Hepatocyte (in vitro differentiated cells): ENCODE measurements at regions not wholly inside any gene's neighbourhood (a gene's known extent, or its start where the extent isn't known, plus 50 kb on each side); places are given as distances from the start of the nearest gene placed in this dataset.

ENCODE experiments used
- DNase-seq: peaks from one replicate; pipeline ENCODE4 v3.0.0-alpha.2; 2016; ENCODE audit warnings: low spot score
- H2AFZ ChIP-seq: fragments of 200-600 bp; sonication (generic); 2 replicates; pipeline ENCODE4 v1.6.0; 2016; ENCODE audit warnings: antibody characterized with exemption, mild to moderate bottlenecking
- H3K27ac ChIP-seq: fragments of 200-600 bp; sonication (generic); 2 replicates; pipeline ENCODE4 v1.5.1; 2016; ENCODE audit warnings: mild to moderate bottlenecking
- H3K27me3 ChIP-seq: fragments of 200-600 bp; sonication (generic); 2 replicates; pipeline ENCODE4 v1.6.1; 2016
- H3K36me3 ChIP-seq: fragments of 200-600 bp; sonication (generic); replicated peaks from 2 replicates; pipeline ENCODE4 v1.5.1; 2016; ENCODE audit warnings: low read depth; ENCODE audit not compliant: insufficient read depth
- H3K4me1 ChIP-seq: fragments of 200-600 bp; sonication (generic); 2 replicates; pipeline ENCODE4 v1.5.1; 2016; ENCODE audit warnings: mild to moderate bottlenecking, moderate library complexity; ENCODE audit not compliant: insufficient read depth
- H3K4me2 ChIP-seq: fragments of 200-600 bp; sonication (generic); 2 replicates; pipeline ENCODE4 v1.6.0; 2016
- H3K4me3 ChIP-seq: fragments of 200-600 bp; sonication (generic); 2 replicates; pipeline ENCODE4 v1.5.1; 2016; ENCODE audit warnings: mild to moderate bottlenecking
- H3K79me2 ChIP-seq: fragments of 200-600 bp; sonication (generic); 2 replicates; pipeline ENCODE4 v1.6.0; 2017; ENCODE audit warnings: mild to moderate bottlenecking
- H3K9me2 ChIP-seq: fragments of 200-600 bp; sonication (generic); replicated peaks from 2 replicates; pipeline ENCODE4 v1.6.0; 2017; ENCODE audit warnings: mild to moderate bottlenecking; ENCODE audit not compliant: insufficient read depth
- H3K9me3 ChIP-seq: fragments of 200-600 bp; sonication (generic); 2 replicates; pipeline ENCODE4 v1.5.1; 2016; ENCODE audit warnings: low read depth, mild to moderate bottlenecking
- H4K20me1 ChIP-seq: fragments of 200-600 bp; sonication (generic); 2 replicates; pipeline ENCODE4 v1.6.0; 2016; ENCODE audit warnings: mild to moderate bottlenecking; ENCODE audit not compliant: insufficient read depth, poor library complexity, severe bottlenecking
- CTCF ChIP-seq: fragments of 200-600 bp; sonication (generic); IDR thresholded peaks from 2 replicates; pipeline ENCODE4 v1.5.1; 2016; ENCODE audit warnings: antibody characterized with exemption, mild to moderate bottlenecking; ENCODE audit not compliant: poor library complexity
- EZH2 ChIP-seq: fragments of 200-600 bp; sonication (generic); IDR thresholded peaks from 2 replicates; pipeline ENCODE4 v1.6.1; 2016; ENCODE audit warnings: antibody characterized with exemption, mild to moderate bottlenecking, borderline replicate concordance
- EZH2phosphoT487 ChIP-seq: fragments of 200-600 bp; sonication (generic); IDR thresholded peaks from one replicate; pipeline ENCODE4 v1.6.1; 2018; ENCODE audit warnings: antibody characterized with exemption, mild to moderate bottlenecking, low read depth, moderate library complexity; ENCODE audit not compliant: unreplicated experiment, severe bottlenecking
- WGBS: methylation state at CpG from one replicate; pipeline ENCODE4 v1.1.6; 2016; ENCODE audit warnings: low lambda C conversion rate; ENCODE audit errors: missing lambda C conversion rate; 5-methylcytosine and 5-hydroxymethylcytosine counted together

GRCh38 chr6:74870403-74870802 is 335.4 kb downstream of the COL12A1 start:
- H3K4me3 ChIP-seq = no peak overlapping the region
- no peaks in the 10 kb centered on the region for H3K4me1 ChIP-seq
- no peak overlapping the region for H2AFZ ChIP-seq
- TF ChIP-seq EZH2 (no peak), CTCF (peak; percentile 11)
- no peaks in the 10 kb centered on the region for H3K36me3 ChIP-seq
- DNase-seq = peak; percentile 57
- H4K20me1 ChIP-seq = no peaks in the 10 kb centered on the region
- no peaks in the 10 kb centered on the region for H3K9me3 ChIP-seq
- peak overlapping the region; percentile 58 for H3K27ac ChIP-seq
- H3K27me3 ChIP-seq = no peaks in the 10 kb centered on the region
- WGBS = 40% methylated on average over 2 of the region's 2 CpGs
- H3K9me2 ChIP-seq = no peaks in the 10 kb centered on the region
- no peak overlapping the region for H3K4me2 ChIP-seq
- no peaks in the 10 kb centered on the region for H3K79me2 ChIP-seq

GRCh38 chr6:74867291-74867690 is 338.6 kb downstream of the COL12A1 start:
- no peak overlapping the region for H3K27ac ChIP-seq

GRCh38 chr6:74863968-74864367 is 341.9 kb downstream of the COL12A1 start:
- Histone ChIP-seq H3K27me3 (no peaks in the 10 kb centered on the region), H3K27ac (no peak overlapping the region), H3K9me2 (no peaks in the 10 kb centered on the region), H3K36me3 (no peaks in the 10 kb centered on the region), H3K4me3 (no peak overlapping the region), H3K79me2 (no peaks in the 10 kb centered on the region), H3K9me3 (no peaks in the 10 kb centered on the region), H2AFZ (no peak overlapping the region), H4K20me1 (no peaks in the 10 kb centered on the region), H3K4me2 (no peak overlapping the region), H3K4me1 (no peaks in the 10 kb centered on the region)
- 77% methylated on average over 1 of the region's 1 CpG for WGBS
- no peak for DNase-seq
- TF ChIP-seq CTCF = no peak
- no peak for TF ChIP-seq EZH2
- no peak for TF ChIP-seq EZH2phosphoT487

More at GRCh38 chr6:74867291-74867690, 338.6 kb downstream of the COL12A1 start:
- H3K36me3 ChIP-seq = no peaks in the 10 kb centered on the region
- H3K4me1 ChIP-seq = no peaks in the 10 kb centered on the region
- no peak overlapping the region for H3K4me2 ChIP-seq
- H3K9me2 ChIP-seq = no peaks in the 10 kb centered on the region
- no peaks in the 10 kb centered on the region for H3K79me2 ChIP-seq
- TF ChIP-seq EZH2 = no peak
- no peak for TF ChIP-seq CTCF
- no peak for TF ChIP-seq EZH2phosphoT487
- H2AFZ ChIP-seq = no peak overlapping the region
- WGBS = 79% methylated on average over 2 of the region's 2 CpGs
- H3K4me3 ChIP-seq = no peak overlapping the region
- no peaks in the 10 kb centered on the region for H3K9me3 ChIP-seq
- no peaks in the 10 kb centered on the region for H4K20me1 ChIP-seq
- DNase-seq = no peak
- no peaks in the 10 kb centered on the region for H3K27me3 ChIP-seq

DNA sequence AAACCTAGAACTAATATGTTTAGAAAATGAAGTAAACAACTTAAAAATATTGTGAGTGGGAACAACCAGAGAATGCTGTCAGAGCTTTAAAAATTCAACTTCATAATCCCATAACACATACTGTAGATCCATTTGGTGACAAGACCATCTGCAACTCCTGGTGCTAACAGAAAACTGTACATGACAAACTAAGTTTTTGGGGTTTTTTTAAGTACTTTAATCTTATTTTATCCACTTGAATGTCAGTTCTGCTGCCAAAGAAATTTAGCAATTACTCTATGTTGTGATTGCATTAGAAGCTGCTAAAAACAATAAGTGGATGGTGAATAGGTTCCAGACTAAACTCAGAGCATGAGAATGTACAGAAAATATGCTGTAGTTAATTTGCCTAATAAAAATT is 345.4 kb downstream of the COL12A1 start:
- DNase-seq = no peak

More for the DNA sequence above, 345.4 kb downstream of the COL12A1 start:
- no peaks in the 10 kb centered on the region for H4K20me1 ChIP-seq
- no peaks in the 10 kb centered on the region for H3K79me2 ChIP-seq
- no peaks in the 10 kb centered on the region for H3K36me3 ChIP-seq
- H3K4me1 ChIP-seq = no peaks in the 10 kb centered on the region
- H3K9me2 ChIP-seq = no peaks in the 10 kb centered on the region
- H3K27me3 ChIP-seq = no peaks in the 10 kb centered on the region
- H2AFZ ChIP-seq = no peak overlapping the region
- no peak overlapping the region for H3K27ac ChIP-seq
- H3K4me2 ChIP-seq = no peak overlapping the region
- H3K9me3 ChIP-seq = no peaks in the 10 kb centered on the region
- no peak overlapping the region for H3K4me3 ChIP-seq
- TF ChIP-seq CTCF = no peak
- no peak for TF ChIP-seq EZH2
- no peak for TF ChIP-seq EZH2phosphoT487
